ENCODE measurements at regions not wholly inside any gene's neighbourhood (a gene's known extent, or its start where the extent isn't known, plus 50 kb on each side); places are given as distances from the start of the nearest gene placed in this dataset.
A peak's percentile ranks its signal among the peaks of the same experiment; 100 is the strongest.
"Not testable (repeated sequence)": the region's sequence is repeated elsewhere in the genome, so short reads cannot be mapped to it uniquely, and the experiment has no call there.

DNA sequence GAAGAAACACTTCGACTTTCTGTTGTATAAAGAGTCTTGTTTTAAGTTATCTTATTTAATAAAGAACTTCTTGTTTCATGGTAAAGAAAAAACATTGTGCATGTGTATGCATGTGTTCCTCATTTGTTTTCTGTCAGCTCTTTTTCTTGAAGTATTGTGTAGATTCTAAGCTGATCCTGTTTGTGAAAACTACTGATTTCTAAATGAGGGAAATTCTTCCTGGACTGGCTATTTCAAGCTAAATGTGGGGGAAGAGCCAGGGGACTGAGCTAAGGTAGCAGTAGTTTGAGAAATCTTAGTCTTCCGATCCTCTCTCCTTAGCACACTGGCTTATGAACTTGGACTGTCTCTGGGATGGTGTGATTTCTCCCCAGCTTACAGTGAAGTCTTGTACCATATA lies 56.4 kb upstream of the RBMS1 start:
- peaks cover 6% of the 10 kb centered on the region for H3K4me1 Mint-ChIP-seq
- ATAC-seq (no peak), DNase-seq (no peak)
- H3K27me3 Mint-ChIP-seq, result no peaks in the 10 kb centered on the region
- no peak overlapping the region for H3K4me3 Mint-ChIP-seq
- H3K27ac Mint-ChIP-seq, result no peak overlapping the region
- peaks cover 1 to 2% of the 10 kb centered on the region in 2 donors for H3K9me3 Mint-ChIP-seq

DNA sequence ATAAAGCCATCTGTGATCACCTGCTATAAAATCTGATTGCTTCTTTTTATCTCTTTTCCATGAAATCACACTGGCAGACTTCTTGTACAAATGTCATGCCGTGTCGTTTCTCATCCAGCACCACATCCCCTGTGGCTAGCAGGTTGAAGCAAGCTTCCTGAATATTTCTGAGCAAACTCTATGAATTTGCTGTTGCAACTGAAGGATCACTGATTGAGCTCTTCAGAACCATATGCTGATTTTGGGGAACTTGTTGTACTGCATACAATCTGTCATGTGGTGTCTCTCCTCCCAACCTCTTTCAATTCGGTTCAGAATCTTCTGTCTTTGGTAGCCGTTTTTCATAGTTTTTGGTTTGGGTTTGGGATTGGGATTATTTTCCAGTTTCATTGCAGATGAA lies 57.7 kb upstream of the RBMS1 start:
- DNase-seq, result no peak
- Mint-ChIP-seq H3K9me3 (peaks cover 5 to 7% of the 10 kb centered on the region in 2 donors), H3K27ac (no peak overlapping the region), H3K27me3 (no peaks in the 10 kb centered on the region), H3K4me1 (peaks cover 6% of the 10 kb centered on the region), H3K4me3 (no peak overlapping the region)
- no peak for ATAC-seq

DNA sequence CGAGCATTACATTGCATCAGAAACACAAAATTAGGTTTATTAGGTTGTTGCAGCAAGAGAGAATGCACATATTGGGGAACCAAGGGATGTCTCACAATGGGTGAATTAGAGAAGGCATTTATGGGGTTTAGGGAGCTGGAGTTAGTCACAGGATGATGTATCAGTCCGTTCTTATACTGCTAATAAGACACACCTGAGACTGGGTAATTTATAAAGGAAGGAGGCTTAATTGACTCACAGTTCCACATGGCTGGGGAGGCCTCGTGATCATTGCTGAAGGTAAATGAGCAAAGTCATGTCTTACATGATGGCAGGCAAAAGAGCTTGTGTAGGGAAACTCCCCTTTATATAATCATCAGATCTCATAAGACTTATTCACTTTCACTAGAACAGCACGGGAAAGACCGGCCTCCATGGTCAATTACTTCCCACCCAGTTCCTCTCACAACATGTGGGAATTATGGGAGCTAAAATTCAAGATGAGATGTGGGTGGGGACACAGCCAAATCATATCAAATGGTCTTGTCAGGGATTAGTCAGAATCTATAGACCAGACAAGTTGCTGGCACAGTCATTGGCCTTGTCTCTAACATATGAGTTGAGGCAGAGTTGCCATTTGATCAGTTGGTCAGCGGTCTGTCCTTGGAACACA lies 61.9 kb upstream of the RBMS1 start:
- no peaks in the 10 kb centered on the region for H3K27me3 Mint-ChIP-seq
- ATAC-seq (no peak), DNase-seq (no peak)
- H3K27ac Mint-ChIP-seq, result peak overlapping the region in 1 of 2 donors; percentile 42
- no peak overlapping the region for H3K4me3 Mint-ChIP-seq
- H3K4me1 Mint-ChIP-seq, result peaks cover 6% of the 10 kb centered on the region
- peaks cover 5 to 12% of the 10 kb centered on the region in 2 donors for H3K9me3 Mint-ChIP-seq

DNA sequence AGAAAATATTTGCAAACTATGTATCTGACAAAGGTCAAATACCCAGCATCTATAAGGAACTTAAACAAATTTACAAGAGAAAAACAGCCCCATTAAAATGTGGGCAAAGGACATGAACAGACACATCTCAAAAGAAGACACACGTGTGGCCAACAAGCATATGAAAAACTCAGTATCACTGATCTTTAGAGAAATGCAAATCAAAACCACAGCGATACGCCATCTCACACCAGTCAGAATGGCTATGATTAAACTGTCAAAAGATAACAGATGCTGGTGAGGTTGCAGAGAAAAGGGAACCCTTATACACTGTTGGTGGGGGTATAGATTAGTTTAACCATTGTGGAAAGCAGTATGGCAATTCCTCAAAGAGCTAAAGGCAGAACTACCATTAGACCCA lies 64.3 kb upstream of the RBMS1 start:
- DNase-seq (no peak), ATAC-seq (no peak)
- H3K27ac Mint-ChIP-seq, result no peak overlapping the region
- peaks cover 5 to 13% of the 10 kb centered on the region in 2 donors for H3K9me3 Mint-ChIP-seq
- H3K4me1 Mint-ChIP-seq, result no peaks in the 10 kb centered on the region
- H3K27me3 Mint-ChIP-seq, result no peaks in the 10 kb centered on the region
- H3K4me3 Mint-ChIP-seq, result no peak overlapping the region

DNA sequence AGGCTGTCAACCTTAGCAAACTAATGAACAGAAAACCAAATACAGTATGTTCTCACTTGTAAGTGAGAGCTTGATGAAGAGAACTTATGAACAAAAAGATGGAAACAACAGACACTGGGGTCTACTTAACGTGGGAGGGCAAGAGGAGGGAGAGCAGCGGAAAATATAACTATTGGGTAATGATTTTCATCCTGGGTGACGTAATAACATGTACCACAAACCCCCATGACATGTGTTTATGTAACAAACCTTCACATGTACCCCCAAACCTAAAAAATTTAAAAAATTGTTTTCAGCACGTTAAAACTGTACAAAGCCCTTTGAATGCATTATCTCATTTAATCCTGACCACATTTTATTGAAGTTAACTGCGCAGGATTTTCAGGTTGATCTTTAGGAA lies 64.9 kb upstream of the RBMS1 start:
- DNase-seq, result no peak
- ATAC-seq, result no peak
- Mint-ChIP-seq H3K9me3 (peaks cover 5 to 13% of the 10 kb centered on the region in 2 donors), H3K4me1 (no peaks in the 10 kb centered on the region), H3K4me3 (no peak overlapping the region), H3K27ac (no peak overlapping the region), H3K27me3 (no peaks in the 10 kb centered on the region)

DNA sequence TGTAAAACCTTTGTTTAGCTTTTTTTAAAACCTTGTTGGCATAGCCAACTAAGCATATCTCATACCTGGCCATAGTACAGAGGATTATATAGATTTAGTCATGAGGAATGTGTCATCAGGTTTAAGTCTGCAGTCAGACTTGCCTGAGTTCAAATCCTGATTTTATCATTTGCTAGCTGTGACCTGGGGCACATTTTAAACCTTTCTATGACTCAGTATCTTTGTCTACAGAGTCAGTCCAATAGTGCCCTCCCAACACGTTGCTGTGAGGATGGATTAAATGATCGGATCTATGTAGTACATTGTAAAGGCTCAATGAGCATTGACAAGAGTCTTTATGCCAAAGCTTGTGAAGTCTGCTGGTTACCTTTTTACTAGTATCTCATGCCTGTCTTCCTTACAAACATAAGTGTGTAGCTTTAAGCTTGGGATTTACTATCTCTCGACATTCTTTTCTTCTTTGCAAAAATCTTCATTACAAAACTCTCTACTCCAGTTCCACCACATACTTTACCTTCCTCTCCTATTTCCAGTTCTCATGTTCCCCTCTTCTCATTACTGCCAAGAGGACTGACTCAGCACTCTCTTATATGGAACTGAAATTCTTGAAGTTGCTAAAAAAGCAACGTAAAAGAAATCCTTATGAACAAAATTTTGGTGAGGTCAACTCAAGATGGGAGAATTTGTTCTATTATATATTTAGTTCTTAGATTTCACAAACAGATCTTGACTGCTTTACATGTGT lies 68.1 kb upstream of the RBMS1 start:
- H3K27ac Mint-ChIP-seq, result no peak overlapping the region
- H3K4me1 Mint-ChIP-seq, result peaks cover 8% of the 10 kb centered on the region
- H3K9me3 Mint-ChIP-seq, result peaks cover 0 to 6% of the 10 kb centered on the region in 2 donors
- H3K4me3 Mint-ChIP-seq, result no peak overlapping the region
- H3K27me3 Mint-ChIP-seq, result no peaks in the 10 kb centered on the region
- no peak for ATAC-seq
- no peak for DNase-seq

DNA sequence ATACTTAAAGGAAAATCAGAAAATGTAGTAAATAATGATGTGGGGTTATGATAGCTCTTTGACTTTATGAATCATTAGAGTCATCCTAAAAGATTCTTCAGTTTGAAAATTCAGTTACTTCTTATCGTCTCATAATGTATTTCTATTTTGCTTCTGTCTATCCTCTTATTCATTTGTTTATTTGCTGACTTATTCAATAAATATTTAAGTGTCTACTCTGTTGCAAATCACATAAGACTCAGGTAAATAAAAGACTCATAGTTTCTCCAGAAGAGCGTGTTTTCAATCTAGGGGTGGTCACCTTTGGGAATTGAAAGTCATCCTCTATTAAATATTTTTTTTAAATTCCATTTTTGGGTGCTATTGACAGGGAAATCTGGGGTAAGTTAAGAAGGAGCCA lies 69.1 kb upstream of the RBMS1 start:
- no peak overlapping the region for H3K4me3 Mint-ChIP-seq
- no peak for ATAC-seq
- no peak overlapping the region for H3K27ac Mint-ChIP-seq
- no peaks in the 10 kb centered on the region for H3K27me3 Mint-ChIP-seq
- peaks cover 0 to 6% of the 10 kb centered on the region in 2 donors for H3K9me3 Mint-ChIP-seq
- no peak for DNase-seq
- H3K4me1 Mint-ChIP-seq, result peaks cover 8% of the 10 kb centered on the region

DNA sequence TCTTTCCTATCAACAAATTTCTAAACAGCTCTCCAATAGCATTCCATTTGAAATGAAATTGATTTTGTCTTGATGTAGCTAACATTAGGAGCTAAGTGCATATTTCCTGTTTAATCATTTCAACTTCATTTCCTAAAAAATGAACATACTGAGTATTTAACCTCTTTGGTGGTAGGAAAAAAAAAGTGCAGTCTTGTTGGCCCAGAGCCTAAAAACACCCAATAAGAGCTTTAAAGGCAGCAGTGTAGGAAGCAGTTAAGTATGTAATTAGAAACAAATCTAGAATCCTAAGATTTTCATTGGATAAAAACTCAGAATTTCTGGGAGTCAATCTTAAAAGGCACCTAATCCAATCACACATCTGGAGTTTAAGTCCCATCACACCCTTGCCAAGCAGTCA lies 71.0 kb upstream of the RBMS1 start:
- H3K9me3 Mint-ChIP-seq, result peaks cover 0 to 12% of the 10 kb centered on the region in 2 donors
- no peaks in the 10 kb centered on the region for H3K27me3 Mint-ChIP-seq
- no peak overlapping the region for H3K27ac Mint-ChIP-seq
- peaks cover 8% of the 10 kb centered on the region for H3K4me1 Mint-ChIP-seq
- DNase-seq (no peak), ATAC-seq (no peak)
- no peak overlapping the region for H3K4me3 Mint-ChIP-seq

DNA sequence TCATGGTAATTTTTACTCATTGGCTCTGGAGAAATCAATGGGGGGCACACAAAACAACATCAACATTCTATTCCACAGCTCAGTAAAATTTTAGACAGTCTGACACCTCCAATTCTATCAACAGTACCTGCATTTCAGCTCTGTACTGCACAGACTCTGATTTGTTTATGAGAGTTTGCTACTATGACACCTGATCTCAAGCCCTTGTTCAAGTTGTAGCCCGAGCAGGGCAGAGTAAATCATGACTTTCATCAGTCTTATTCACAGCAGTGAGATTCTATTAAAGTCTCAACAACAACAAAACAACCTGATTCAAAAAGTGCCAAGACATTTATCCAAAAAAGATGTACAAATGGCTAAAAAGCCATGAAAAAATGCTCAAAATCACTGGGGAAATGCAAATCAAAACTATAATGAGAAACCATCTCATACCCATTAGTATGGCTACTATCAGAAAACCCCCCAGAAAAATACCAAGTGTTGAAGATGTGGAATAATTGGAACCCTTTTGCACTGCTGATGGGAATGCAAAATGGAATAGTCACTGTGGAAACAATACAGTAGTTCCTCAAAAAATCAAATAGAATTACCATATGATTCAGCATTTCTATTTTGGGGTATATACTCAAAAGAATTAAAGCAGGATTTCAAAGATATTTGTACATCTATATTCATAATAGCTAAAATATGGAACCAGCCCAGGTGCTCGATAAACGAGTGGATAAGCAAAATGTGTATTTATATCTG lies 71.7 kb upstream of the RBMS1 start:
- H3K4me1 Mint-ChIP-seq, result peaks cover 8% of the 10 kb centered on the region
- H3K4me3 Mint-ChIP-seq, result no peak overlapping the region
- H3K27ac Mint-ChIP-seq, result no peak overlapping the region
- ATAC-seq (no peak), DNase-seq (no peak)
- H3K9me3 Mint-ChIP-seq, result peaks cover 0 to 10% of the 10 kb centered on the region in 2 donors
- H3K27me3 Mint-ChIP-seq, result no peaks in the 10 kb centered on the region

DNA sequence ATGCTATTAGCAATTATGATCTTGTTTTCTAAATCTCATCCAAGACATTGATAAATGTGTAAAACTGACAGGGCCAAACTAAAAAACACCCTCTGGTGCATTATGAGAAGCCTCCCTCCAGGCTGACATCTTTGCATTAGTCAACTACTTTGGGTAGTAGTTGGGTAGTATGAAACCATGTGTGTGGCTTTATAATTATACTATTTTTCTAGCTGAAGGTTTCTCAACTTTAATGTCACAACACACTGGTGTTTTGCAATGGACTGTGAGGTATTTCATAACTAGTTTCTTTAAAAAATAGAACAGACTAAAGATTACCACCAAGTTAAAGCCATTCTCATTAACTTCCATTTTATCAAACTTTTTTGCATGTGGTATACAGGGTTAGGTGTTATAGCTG lies 73.1 kb upstream of the RBMS1 start:
- Mint-ChIP-seq H3K4me3 (no peak overlapping the region), H3K4me1 (peaks cover 8% of the 10 kb centered on the region), H3K27me3 (no peaks in the 10 kb centered on the region), H3K9me3 (peaks cover 0 to 5% of the 10 kb centered on the region in 2 donors), H3K27ac (no peak overlapping the region)
- ATAC-seq (no peak), DNase-seq (no peak)

DNA sequence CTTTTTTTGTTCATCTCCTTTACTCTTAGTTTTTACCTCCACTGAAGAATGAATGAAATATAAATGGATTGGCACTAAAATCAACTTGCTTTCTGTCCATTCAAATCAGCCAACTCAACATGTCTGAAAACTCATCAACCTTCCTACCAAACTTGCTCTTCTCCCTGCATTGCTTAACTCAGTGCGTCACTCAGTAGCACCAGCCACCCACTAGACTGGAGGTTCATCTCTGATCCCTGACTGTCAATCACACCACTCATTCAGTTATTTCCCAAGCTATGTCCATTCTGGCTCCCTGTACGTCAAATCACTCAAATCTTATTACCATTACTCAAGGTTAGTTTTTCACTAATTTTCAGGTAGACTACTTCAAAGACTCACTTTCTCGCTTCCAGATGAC lies 75.2 kb upstream of the RBMS1 start:
- Mint-ChIP-seq H3K27me3 (no peaks in the 10 kb centered on the region), H3K9me3 (peaks cover 0 to 5% of the 10 kb centered on the region in 2 donors), H3K4me3 (no peak overlapping the region), H3K27ac (no peak overlapping the region), H3K4me1 (peaks cover 8% of the 10 kb centered on the region)
- DNase-seq (no peak), ATAC-seq (no peak)

DNA sequence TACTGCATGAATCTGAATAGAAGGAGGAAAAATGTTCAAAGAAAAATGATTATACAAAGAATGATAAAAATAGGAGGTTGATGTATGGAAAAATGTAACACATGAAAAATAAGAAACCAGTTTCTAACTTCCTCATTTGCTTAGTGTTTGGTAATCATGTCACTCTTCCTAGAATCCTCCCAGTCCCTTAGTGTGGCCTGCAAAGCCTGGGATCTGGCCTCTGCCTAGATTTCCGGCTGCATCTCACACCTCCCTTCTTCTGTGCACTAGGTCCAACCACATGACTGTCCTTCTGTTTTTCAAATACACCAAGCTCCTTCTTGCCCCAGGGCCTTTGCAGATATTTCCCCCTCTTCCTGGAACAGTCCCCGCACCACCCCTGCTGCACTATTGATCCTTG lies 76.8 kb upstream of the RBMS1 start:
- H3K27me3 Mint-ChIP-seq, result no peaks in the 10 kb centered on the region
- no peak overlapping the region for H3K4me3 Mint-ChIP-seq
- ATAC-seq (no peak), DNase-seq (no peak)
- peaks cover 0 to 5% of the 10 kb centered on the region in 2 donors for H3K9me3 Mint-ChIP-seq
- no peaks in the 10 kb centered on the region for H3K4me1 Mint-ChIP-seq
- H3K27ac Mint-ChIP-seq, result no peak overlapping the region

DNA sequence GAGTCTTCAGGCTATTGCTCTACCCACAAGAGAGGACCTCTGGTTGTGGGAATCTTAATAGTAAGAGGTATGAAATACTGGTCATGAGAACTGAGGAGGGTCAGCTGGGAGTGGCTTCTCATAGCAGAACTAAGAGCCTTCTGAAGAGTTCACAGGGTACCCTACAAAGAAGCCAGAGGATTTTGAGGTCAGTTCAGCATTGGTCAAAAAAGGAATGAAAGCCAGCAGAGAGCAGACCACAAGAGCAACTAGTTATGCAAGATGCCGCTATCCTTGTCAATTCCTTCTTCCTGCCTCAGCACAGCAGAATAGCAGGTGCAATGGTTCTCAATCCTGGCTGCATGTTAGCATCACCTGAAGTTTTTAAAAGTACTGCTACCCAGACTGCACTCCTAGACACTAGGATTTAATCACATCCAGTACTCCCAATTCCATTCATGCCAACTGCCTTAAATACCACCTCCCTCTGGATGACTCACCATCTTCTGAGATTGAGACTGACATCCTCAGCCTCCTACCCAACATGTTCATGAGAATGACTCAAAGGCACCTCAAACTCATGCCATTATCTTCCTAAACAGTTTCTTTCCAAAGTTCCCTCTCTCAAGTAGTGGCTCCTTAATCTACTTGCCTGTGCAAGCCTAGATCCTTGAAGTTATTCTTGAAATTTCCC lies 81.0 kb upstream of the RBMS1 start:
- DNase-seq (no peak), ATAC-seq (no peak)
- no peaks in the 10 kb centered on the region for H3K9me3 Mint-ChIP-seq
- H3K4me3 Mint-ChIP-seq, result no peak overlapping the region
- no peaks in the 10 kb centered on the region for H3K4me1 Mint-ChIP-seq
- H3K27ac Mint-ChIP-seq, result no peak overlapping the region
- H3K27me3 Mint-ChIP-seq, result no peaks in the 10 kb centered on the region

DNA sequence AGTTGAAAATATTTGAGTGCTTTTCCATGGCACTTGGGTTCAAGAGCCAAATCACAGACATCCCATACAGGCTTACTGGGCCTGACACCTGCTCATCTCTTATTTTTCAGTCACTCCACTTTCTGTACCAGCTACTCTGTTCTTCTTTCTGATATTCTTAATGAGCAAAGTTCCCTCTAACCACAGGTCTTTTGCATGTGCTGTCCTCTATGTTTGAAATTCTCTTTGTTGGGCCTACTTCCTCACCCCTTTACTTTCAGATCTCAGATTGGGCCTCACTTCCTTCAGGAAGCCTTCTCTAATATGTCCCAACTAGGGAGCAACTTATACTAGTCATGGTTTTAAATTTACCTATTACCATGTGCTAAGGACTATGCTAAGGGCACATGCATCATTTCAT lies 81.8 kb upstream of the RBMS1 start:
- Mint-ChIP-seq H3K27ac (no peak overlapping the region), H3K4me1 (no peaks in the 10 kb centered on the region), H3K27me3 (no peaks in the 10 kb centered on the region), H3K9me3 (no peaks in the 10 kb centered on the region), H3K4me3 (no peak overlapping the region)
- DNase-seq (no peak), ATAC-seq (no peak)

DNA sequence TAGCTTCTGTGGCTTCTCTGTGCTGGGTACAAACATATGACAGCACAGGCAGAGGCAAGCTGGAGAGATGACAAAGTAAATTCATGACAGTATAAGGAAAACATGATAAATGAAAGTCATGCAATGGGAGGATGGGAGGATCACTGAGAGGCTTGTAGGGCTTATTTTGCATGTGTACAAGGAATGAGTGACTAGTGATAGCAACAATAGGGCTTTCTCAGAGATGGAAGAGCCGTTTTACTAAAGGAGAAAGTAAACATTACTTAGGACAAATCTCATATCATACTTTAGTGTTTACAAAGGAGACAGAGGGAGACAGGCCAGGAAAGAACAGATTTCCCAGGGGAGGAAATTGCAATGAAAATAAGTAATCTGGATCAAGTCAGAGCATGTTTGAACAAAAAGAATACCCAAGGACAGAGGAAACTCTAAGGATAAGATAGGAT lies 82.5 kb upstream of the RBMS1 start:
- Mint-ChIP-seq H3K27ac (no peak overlapping the region), H3K27me3 (no peaks in the 10 kb centered on the region), H3K9me3 (no peaks in the 10 kb centered on the region), H3K4me1 (no peaks in the 10 kb centered on the region), H3K4me3 (no peak overlapping the region)
- no peak for DNase-seq
- no peak for ATAC-seq

DNA sequence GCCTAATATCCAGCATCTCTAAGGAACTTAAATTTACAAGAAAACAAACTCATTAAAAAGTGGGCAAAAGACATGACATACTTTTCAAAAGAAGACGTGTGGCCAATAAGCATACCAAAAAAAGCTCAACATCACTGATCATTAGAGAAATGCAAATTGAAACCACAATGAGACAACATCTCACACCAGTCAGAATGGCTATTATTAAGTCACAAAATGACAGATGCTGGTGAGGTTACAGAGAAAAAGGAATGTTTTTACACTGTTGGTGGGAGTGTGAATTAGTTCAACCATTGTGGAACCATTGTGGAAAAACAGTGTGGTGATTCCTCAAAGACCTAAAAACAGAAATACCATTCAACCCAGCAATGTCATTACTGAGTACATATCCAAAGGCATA lies 83.5 kb upstream of the RBMS1 start:
- not testable (repeated sequence) for ATAC-seq, H3K27me3 Mint-ChIP-seq, DNase-seq, H3K4me1 Mint-ChIP-seq, H3K4me3 Mint-ChIP-seq, H3K27ac Mint-ChIP-seq, H3K9me3 Mint-ChIP-seq
